ENCODE measurements at regions not wholly inside any gene's neighbourhood (a gene's known extent, or its start where the extent isn't known, plus 50 kb on each side); places are given as distances from the start of the nearest gene placed in this dataset.
"Not testable (repeated sequence)": the region's sequence is repeated elsewhere in the genome, so short reads cannot be mapped to it uniquely, and the experiment has no call there.

GRCh38 chr2:132347041-132347780, 69.4 kb upstream of the GPR39 start (continued):
- TF ChIP-seq HCFC1 (IDR thresholded peaks at IDR 0.05; ENCODE audit: low read depth, low read length) (peak; percentile 75), NR2C2 (tag; IDR thresholded peaks at IDR 0.05) (peak; percentile 70), NRF1 (conservative IDR thresholded peaks at IDR 0.05 in 1 of 2, IDR thresholded peaks at IDR 0.05 in 1 of 2) (peak; percentile 73 to 78), GABPA (tag; conservative IDR thresholded peaks at IDR 0.05; ENCODE audit: low read depth) (peak; percentile 90), ZFX (CRISPR knock-in tag; IDR thresholded peaks at IDR 0.05) (peak; percentile 48), PHF20 (IDR thresholded peaks at IDR 0.05; ENCODE audit: partially characterized antibody) (peak; percentile 54), RBFOX2 (IDR thresholded peaks at IDR 0.05; ENCODE audit: low read depth, low read length) (peak; percentile 45), AFF1 (IDR thresholded peaks at IDR 0.05; ENCODE audit: low read depth in 1 of 2, partially characterized antibody in 2 of 2) (peak in 1 of 2 experiments; percentile 90), SPI1 (IDR thresholded peaks at IDR 0.05; ENCODE audit: borderline replicate concordance, low read depth, low read length) (peak; percentile 15; the same call in 1 of the 2 replicates), ELF1 (tag; IDR thresholded peaks at IDR 0.05) (peak; percentile 82)
- TF ChIP-seq NR2C2 (CRISPR knock-in tag; IDR thresholded peaks at IDR 0.05), result not testable (repeated sequence)
